GM19238 (cell line): ENCODE measurements at regions not wholly inside any gene's neighbourhood (a gene's known extent, or its start where the extent isn't known, plus 50 kb on each side); places are given as distances from the start of the nearest gene placed in this dataset.
"Not testable (repeated sequence)": the region's sequence is repeated elsewhere in the genome, so short reads cannot be mapped to it uniquely, and the experiment has no call there.

Experiments used
- DNase-seq: peaks from one replicate; pipeline ENCODE4 v3.0.0; 2011; ENCODE audit warnings: low spot score; ENCODE audit not compliant: insufficient read length

GRCh38 chr1:82110366-82111254 lies 309.9 kb downstream of the ADGRL2 start:
- no peak for DNase-seq

- DNase-seq = no peak
These were observed 308.1 kb downstream of the ADGRL2 start for GRCh38 chr1:82108843-82109242.

- no peak for DNase-seq
These were observed 305.9 kb downstream of the ADGRL2 start for GRCh38 chr1:82106672-82107071.

GRCh38 chr1:82099170-82099569 lies 298.4 kb downstream of the ADGRL2 start:
- no peak for DNase-seq

GRCh38 chr1:82094136-82094535 lies 293.4 kb downstream of the ADGRL2 start:
- no peak for DNase-seq

GRCh38 chr1:82091729-82092128 lies 291.0 kb downstream of the ADGRL2 start:
- no peak for DNase-seq

GRCh38 chr1:82091265-82091664 lies 290.5 kb downstream of the ADGRL2 start:
- DNase-seq = no peak

- DNase-seq = no peak
These were observed 289.4 kb downstream of the ADGRL2 start for GRCh38 chr1:82090104-82090503.

GRCh38 chr1:82086739-82087138 lies 286.0 kb downstream of the ADGRL2 start:
- DNase-seq = no peak

GRCh38 chr1:82079607-82080006 lies 278.9 kb downstream of the ADGRL2 start:
- DNase-seq = no peak

GRCh38 chr1:82073659-82074058 lies 272.9 kb downstream of the ADGRL2 start:
- DNase-seq = no peak

- no peak for DNase-seq
These were observed 272.3 kb downstream of the ADGRL2 start for GRCh38 chr1:82073071-82073470.

GRCh38 chr1:82065916-82066315 lies 265.2 kb downstream of the ADGRL2 start:
- no peak for DNase-seq

- DNase-seq = no peak
These were observed 264.0 kb downstream of the ADGRL2 start for GRCh38 chr1:82064691-82065090.

GRCh38 chr1:82062206-82062605 lies 261.5 kb downstream of the ADGRL2 start:
- DNase-seq = no peak

- no peak for DNase-seq
These were observed 259.2 kb downstream of the ADGRL2 start for GRCh38 chr1:82059959-82060358.

GRCh38 chr1:82057011-82057410 lies 256.3 kb downstream of the ADGRL2 start:
- no peak for DNase-seq

GRCh38 chr1:82055375-82055774 lies 254.6 kb downstream of the ADGRL2 start:
- not testable (repeated sequence) for DNase-seq

- DNase-seq = no peak
These were observed 251.8 kb downstream of the ADGRL2 start for GRCh38 chr1:82052563-82052962.

GRCh38 chr1:82048596-82048995 lies 247.9 kb downstream of the ADGRL2 start:
- DNase-seq = no peak

GRCh38 chr1:82045221-82045620 lies 244.5 kb downstream of the ADGRL2 start:
- DNase-seq = no peak

- DNase-seq = no peak
These were observed 243.8 kb downstream of the ADGRL2 start for GRCh38 chr1:82044536-82044935.

GRCh38 chr1:82044111-82044510 lies 243.4 kb downstream of the ADGRL2 start:
- DNase-seq = no peak
